GM12892 (cell line): ENCODE measurements at regions not wholly inside any gene's neighbourhood (a gene's known extent, or its start where the extent isn't known, plus 50 kb on each side); places are given as distances from the start of the nearest gene placed in this dataset.

Experiments
- POLR2A ChIP-seq: IDR thresholded peaks from 2 replicates; pipeline ENCODE4 v1.6.1; 2011; ENCODE audit warnings: low read depth, low read length, control low read depth
- POLR2AphosphoS5 ChIP-seq: IDR thresholded peaks from 2 replicates; pipeline ENCODE4 v1.6.1; 2011; ENCODE audit warnings: low read depth, low read length, control low read depth
- TAF1 ChIP-seq: IDR thresholded peaks from 2 replicates; pipeline ENCODE4 v1.6.1; 2011; ENCODE audit warnings: low read depth, mild to moderate bottlenecking, control low read depth, low read length, borderline replicate concordance

- TF ChIP-seq POLR2AphosphoS5 (no peak), TAF1 (no peak), POLR2A (no peak)
Measured at GRCh38 chr13:33493672-33494365, 208.3 kb upstream of the STARD13 start.
